ENCODE measurements at regions not wholly inside any gene's neighbourhood (a gene's known extent, or its start where the extent isn't known, plus 50 kb on each side); places are given as distances from the start of the nearest gene placed in this dataset.

DNA sequence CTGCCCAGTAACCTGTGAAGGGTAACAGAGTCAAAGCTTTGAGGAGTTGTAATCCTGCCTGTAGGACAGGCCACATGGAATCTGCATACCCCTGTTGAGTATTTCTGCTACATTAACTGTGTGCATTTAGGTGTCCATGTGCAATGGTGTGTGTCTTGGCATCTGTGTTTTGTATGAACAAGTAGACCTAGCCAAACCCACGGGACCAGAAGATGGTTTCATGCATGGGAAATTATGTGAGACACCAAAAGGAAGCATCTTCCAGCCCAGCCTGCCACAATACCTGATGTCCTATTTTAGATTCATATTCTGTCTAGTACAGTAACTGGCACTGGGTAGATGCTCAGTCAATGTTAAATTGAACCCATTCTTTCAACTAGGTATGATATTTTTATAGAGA, 70.8 kb upstream of the KCND3 start:
- TF ChIP-seq POLR2A (IDR thresholded peaks at IDR 0.05; ENCODE audit: low read depth, low read length) (no peak), RFX5 (IDR thresholded peaks at IDR 0.05; ENCODE audit: low read depth, low read length) (no peak), SMC3 (IDR thresholded peaks at IDR 0.05; ENCODE audit: low read depth, low read length) (no peak), BHLHE40 (IDR thresholded peaks at IDR 0.05; ENCODE audit: low read depth, low read length) (no peak), MXI1 (IDR thresholded peaks at IDR 0.05; ENCODE audit: borderline replicate concordance, low read depth, low read length) (no peak), USF2 (IDR thresholded peaks at IDR 0.05; ENCODE audit: low read depth, low read length) (no peak), MAZ (IDR thresholded peaks at IDR 0.05; ENCODE audit: borderline replicate concordance, low read depth, low read length) (no peak), MAFK (IDR thresholded peaks at IDR 0.05; ENCODE audit: low read depth, low read length) (no peak), CHD1 (IDR thresholded peaks at IDR 0.05; ENCODE audit: low read depth, low read length) (no peak), CEBPB (IDR thresholded peaks at IDR 0.05; ENCODE audit: low read depth, low read length) (no peak), CTCF (conservative IDR thresholded peaks at IDR 0.05; ENCODE audit: low read depth, low read length) (no peak), FOS (IDR thresholded peaks at IDR 0.05; ENCODE audit: low read depth, low read length) (no peak), RCOR1 (IDR thresholded peaks at IDR 0.05; ENCODE audit: insufficient replicate concordance, low read length) (no peak), RAD21 (IDR thresholded peaks at IDR 0.05; ENCODE audit: low read length) (no peak), NFE2L2 (IDR thresholded peaks at IDR 0.05; ENCODE audit: low read depth, low read length) (no peak)
- TF ChIP-seq, protein P1, sequence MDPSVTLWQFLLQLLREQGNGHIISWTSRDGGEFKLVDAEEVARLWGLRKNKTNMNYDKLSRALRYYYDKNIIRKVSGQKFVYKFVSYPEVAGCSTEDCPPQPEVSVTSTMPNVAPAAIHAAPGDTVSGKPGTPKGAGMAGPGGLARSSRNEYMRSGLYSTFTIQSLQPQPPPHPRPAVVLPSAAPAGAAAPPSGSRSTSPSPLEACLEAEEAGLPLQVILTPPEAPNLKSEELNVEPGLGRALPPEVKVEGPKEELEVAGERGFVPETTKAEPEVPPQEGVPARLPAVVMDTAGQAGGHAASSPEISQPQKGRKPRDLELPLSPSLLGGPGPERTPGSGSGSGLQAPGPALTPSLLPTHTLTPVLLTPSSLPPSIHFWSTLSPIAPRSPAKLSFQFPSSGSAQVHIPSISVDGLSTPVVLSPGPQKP (IDR thresholded peaks at IDR 0.05; ENCODE audit: borderline replicate concordance, low read depth, low read length) = no peak
- Histone ChIP-seq H3K27me3 (ENCODE audit: control insufficient read depth, insufficient read depth, low read length) (no peaks in the 10 kb centered on the region), H4K8ac (ENCODE audit: low read depth in 2 of 2, low read length in 2 of 2) (no peak overlapping the region), H3K36me3 (ENCODE audit: control insufficient read depth, insufficient read depth, low read length) (no peaks in the 10 kb centered on the region), H3K18ac (ENCODE audit: low read depth, low read length) (no peak overlapping the region), H2BK120ac (ENCODE audit: low read depth, low read length) (no peak overlapping the region), H2BK15ac (ENCODE audit: low read depth, low read length) (no peak overlapping the region), H2AK5ac (ENCODE audit: low read depth, low read length) (no peak overlapping the region), H3K9ac (ENCODE audit: low read depth, low read length) (no peak overlapping the region), H3K9me3 (ENCODE audit: control insufficient read depth, insufficient read depth, low read length) (no peaks in the 10 kb centered on the region), H2BK20ac (ENCODE audit: low read depth, low read length) (no peak overlapping the region), H4K20me1 (ENCODE audit: insufficient read depth, low read length) (no peaks in the 10 kb centered on the region), H4K5ac (ENCODE audit: low read depth, low read length) (no peak overlapping the region), H2AFZ (replicated peaks; ENCODE audit: low read length, poor library complexity) (no peak overlapping the region), H3K4me3 (ENCODE audit: insufficient read depth, low read depth, low read length) (no peak overlapping the region), H3K79me1 (ENCODE audit: low read depth in 1 of 2, low read length in 2 of 2) (no peaks in the 10 kb centered on the region), H3K4ac (ENCODE audit: low read depth, low read length) (no peak overlapping the region), H3K23ac (ENCODE audit: low read depth, low read length) (no peak overlapping the region), H3K9me1 (ENCODE audit: insufficient read depth, low read length) (no peaks in the 10 kb centered on the region), H4K91ac (ENCODE audit: insufficient read depth, low read depth, low read length) (no peak overlapping the region), H3K56ac (ENCODE audit: extremely low read depth, insufficient read depth, low read length) (no peak overlapping the region), H3K4me2 (ENCODE audit: low read depth, low read length) (no peak overlapping the region), H3K14ac (replicated peaks; ENCODE audit: low read depth, low read length) (no peak overlapping the region), H3K4me1 (ENCODE audit: control insufficient read depth, insufficient read depth, low read length) (no peaks in the 10 kb centered on the region), H3K27ac (ENCODE audit: insufficient read depth, low read length) (no peak overlapping the region), H2BK5ac (ENCODE audit: low read depth, low read length, poor library complexity, severe bottlenecking) (no peak overlapping the region), H2AK9ac (replicated peaks; ENCODE audit: low read depth, low read length, poor library complexity) (no peak overlapping the region)
- WGBS, 2 experiments (ENCODE audit: extremely low coverage in 2 of 2, insufficient read length in 1 of 2) = no CpG with 5 or more reads among the region's 1 CpG
- ChIA-PET CTCF (no interaction called here), POLR2A (ENCODE audit: unreplicated experiment) (no interaction called here)
- ATAC-seq (ENCODE audit: low read depth) (no peak), DNase-seq (no peak)
- intact Hi-C loops (cut with micrococcal nuclease) = no loop called here
- no TSS peak for BruUV-seq (replicated peaks)
- dilution Hi-C loops (cut with HindIII; ENCODE audit: low sequenced_read_pairs, unreplicated experiment) = no loop called here
- in situ Hi-C loops (cut with MboI; ENCODE audit: low sequenced_read_pairs) = no loop called here
